GM12873 (cell line): ENCODE measurements at regions not wholly inside any gene's neighbourhood (a gene's known extent, or its start where the extent isn't known, plus 50 kb on each side); places are given as distances from the start of the nearest gene placed in this dataset.

Source experiments
- TF ChIP-seq, protein P1 (sequence below): IDR thresholded peaks from 2 replicates; pipeline ENCODE4 v1.5.1; 2012; ENCODE audit warnings: low read depth, mild to moderate bottlenecking, moderate library complexity, low read length, control low read depth; ENCODE audit not compliant: insufficient read depth; ENCODE audit errors: missing control alignments

DNA sequence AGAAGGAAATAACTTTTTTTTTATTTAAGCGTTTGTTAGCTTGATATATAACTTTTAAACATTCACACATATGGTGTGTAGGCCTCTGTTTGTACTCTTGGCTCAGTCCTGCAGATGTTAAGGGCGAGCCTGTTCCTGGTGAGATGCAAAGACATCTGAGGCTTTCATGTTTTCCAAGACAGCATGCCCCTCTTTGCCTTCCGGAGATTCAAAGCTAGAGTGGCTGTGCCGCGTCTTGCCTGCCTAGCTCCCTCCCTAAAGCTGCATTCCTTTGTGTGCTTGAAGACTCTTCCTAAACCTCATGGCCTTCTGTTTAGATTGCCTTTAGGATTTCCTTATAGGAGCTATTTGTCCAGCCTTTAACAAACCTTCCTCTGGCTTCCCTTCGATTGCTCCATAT lies 67.1 kb downstream of the MID1IP1 start:
- TF ChIP-seq, protein P1, sequence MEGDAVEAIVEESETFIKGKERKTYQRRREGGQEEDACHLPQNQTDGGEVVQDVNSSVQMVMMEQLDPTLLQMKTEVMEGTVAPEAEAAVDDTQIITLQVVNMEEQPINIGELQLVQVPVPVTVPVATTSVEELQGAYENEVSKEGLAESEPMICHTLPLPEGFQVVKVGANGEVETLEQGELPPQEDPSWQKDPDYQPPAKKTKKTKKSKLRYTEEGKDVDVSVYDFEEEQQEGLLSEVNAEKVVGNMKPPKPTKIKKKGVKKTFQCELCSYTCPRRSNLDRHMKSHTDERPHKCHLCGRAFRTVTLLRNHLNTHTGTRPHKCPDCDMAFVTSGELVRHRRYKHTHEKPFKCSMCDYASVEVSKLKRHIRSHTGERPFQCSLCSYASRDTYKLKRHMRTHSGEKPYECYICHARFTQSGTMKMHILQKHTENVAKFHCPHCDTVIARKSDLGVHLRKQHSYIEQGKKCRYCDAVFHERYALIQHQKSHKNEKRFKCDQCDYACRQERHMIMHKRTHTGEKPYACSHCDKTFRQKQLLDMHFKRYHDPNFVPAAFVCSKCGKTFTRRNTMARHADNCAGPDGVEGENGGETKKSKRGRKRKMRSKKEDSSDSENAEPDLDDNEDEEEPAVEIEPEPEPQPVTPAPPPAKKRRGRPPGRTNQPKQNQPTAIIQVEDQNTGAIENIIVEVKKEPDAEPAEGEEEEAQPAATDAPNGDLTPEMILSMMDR = no peak

DNA sequence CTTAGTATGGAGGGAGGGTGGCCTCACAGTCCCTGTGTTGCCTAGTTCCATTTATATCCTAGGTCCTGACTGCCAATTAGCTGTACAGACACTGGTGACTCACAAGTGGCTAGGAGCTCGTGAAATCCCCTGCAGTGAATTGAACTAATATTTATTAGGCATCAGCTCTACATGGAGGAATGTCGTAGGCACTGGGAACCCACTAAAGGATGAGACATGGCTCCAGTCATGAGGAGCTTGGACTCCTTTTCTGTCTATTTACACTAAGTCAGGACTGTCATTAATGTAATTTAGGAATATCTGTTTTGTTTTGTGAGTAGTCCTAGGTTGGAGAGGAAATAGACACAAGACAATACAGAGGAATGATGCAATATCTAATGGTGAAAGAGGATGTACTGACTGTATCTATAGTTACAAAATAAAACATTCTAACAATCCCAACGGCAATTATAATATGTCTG lies 67.7 kb downstream of the MID1IP1 start:
- TF ChIP-seq, protein P1 = no peak

DNA sequence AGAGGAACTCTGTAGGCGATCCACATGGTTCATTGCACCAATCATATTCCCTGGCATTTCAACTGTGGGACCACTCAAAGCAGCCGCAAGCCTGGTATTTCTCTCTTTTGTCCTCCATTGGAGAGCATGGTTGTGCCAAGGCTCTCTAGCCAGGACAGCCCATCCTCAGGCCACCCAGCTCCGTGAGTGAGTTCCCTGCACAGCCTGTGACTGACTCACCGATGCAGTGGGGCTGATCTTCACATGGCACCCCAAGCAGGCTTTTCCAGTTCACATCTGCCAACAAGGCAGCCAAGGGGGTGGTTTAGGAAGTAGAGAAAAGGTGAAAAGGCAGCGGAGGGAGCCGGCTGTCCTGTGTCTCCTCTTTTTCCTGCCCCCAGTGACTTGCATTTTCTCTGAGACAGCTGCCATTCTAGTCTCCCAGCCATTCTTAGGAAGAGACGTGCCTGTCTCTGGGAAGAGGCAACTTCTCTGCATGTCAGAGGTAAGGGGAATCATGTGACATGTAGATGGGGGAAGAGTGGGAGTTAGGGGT lies 69.2 kb downstream of the MID1IP1 start:
- TF ChIP-seq, protein P1 = no peak

DNA sequence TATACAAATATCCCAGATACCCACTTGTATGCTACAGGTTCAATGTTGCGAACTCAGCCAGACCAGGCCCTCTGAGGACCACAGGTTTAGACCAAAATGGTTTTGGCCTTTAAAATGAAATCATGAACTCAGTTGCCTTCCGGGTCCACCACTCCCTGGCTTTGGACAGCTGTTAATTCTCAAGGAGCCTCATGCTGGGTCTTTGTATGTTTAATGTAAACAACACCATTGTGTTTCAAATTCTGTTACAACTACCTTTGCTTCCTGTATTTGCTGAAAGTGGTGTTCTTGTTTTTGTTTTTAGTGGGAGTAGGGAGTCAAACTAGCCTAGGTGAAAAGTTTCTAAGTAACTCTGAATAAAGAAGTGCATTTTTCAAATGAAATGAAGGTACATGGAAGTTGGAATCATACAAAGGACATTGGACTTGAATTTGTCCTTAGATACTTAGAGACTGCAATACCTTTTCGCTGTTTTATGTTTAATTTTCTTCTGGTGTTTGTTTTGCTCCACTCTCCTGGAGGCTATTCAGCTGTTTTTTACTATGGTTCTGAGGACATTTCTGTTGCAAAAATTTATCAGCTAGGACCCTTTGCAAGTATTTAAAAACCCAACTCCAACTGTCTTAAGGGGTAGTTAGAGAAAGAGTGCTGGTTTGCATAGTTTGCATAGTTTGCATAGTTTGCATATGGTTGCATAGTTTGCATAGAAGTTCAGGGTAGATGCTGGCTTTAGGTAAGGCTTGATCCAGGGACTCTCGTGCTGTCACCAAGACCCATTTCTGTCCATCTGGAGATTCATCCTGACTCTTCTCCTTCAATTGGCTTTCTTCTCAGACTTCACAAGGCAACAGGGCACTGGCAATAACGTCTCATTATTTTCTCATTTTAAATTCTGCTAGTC lies 70.1 kb downstream of the MID1IP1 start:
- TF ChIP-seq, protein P1 = no peak

DNA sequence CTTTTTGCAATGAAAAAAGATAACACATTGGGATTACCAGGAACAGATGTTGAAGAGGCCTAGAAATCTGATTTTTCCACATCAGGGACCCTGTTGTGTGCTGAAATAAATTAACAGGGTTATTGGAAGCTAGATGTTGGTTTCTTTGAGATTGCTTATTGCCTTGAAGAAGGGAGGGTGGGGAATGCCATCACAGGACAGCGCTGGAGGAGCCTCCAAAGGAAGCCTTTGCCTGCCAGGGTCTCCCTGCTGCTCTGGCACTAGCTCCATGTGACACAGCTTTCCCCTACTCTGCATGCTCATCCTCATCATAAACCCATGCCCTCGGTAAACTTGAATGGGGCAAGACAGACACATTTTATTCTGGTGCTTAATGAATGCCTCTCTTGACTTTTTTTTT lies 76.1 kb downstream of the MID1IP1 start:
- TF ChIP-seq, protein P1 = no peak

DNA sequence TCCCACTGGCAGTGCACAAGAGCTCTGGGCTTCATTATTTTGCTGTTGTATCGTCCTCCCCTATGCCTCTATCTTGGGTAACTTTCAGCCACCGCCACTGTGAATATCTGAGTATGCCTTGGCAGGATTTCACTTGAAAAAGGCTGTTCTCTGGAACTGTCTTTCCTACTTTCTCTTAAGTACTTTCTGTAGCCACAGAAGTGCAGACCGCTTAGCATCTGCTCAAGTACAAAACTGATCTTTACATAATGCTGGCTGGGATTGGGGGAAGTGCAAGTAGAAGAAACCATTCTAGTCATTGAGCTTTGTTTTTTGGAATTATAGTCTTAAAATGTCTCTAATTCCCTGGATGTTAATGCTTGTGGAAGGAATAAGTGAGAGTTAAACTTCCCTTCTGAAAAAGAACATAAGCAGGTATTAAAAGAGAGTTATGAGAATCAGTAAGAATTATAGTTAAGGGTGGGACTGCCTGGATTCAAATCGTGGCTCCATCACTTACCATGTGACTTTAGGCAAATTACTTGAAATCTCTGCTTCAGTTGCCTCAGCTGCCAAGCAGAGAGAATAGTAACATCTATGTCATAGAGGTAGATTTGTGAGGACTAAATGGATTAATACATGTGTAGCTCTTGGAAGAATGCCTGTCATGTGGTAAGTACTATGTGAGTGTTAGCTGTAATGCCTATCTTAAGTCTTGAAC lies 77.5 kb downstream of the MID1IP1 start:
- TF ChIP-seq, protein P1 = no peak

DNA sequence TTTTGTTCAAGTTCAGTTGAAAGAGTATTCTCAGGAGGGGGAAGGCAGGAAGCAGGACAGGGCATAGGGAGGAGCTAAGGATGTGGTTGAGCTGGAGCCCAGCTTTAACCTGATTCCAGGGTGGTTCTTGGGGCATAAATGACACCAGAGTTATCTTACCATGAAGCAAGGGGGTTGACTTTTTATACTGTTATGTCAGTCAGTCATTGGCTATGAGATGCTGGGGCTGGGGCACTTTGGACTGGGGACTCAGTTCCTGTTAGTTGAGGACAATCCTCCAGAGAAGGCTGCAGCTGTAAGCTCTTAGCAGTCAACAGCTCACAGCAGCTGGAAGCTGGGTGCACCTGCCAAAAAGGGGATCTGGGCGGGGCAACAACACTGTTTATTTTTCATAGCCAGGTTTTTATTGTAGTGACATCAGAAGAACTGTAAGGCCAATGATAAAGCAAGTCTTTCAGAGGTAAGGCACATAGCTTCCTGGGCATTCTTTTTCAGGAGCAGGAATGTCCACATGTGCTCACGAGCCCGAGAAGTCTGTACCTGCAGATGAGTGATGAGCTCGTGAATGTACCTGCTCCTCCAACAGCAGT lies 78.5 kb downstream of the MID1IP1 start:
- TF ChIP-seq, protein P1 = no peak
